Neural cell (in vitro differentiated cells): ENCODE measurements at regions not wholly inside any gene's neighbourhood (a gene's known extent, or its start where the extent isn't known, plus 50 kb on each side); places are given as distances from the start of the nearest gene placed in this dataset.
A peak's percentile ranks its signal among the peaks of the same experiment; 100 is the strongest.

Experiments used
- H2AFZ ChIP-seq: fragments of 200-600, 300-800 bp; sonication (generic), shearing (Covaris generic); 2 replicates; pipeline ENCODE4 v1.6.0; 2014; ENCODE audit warnings: low read depth, mild to moderate bottlenecking, antibody characterized with exemption, low read length, moderate library complexity
- H3F3A ChIP-seq: fragments of 200-600 bp; shearing (Covaris generic); 2 replicates; pipeline ENCODE4 v1.6.1; 2016; ENCODE audit warnings: mild to moderate bottlenecking, moderate library complexity, mixed read lengths, antibody characterized with exemption, low read length; ENCODE audit not compliant: insufficient read depth, poor library complexity, severe bottlenecking
- H3K27ac ChIP-seq: fragments of 200-600, 300-800 bp; sonication (generic), shearing (Covaris generic); 2 replicates; pipeline ENCODE4 v1.5.1; 2014; ENCODE audit warnings: mild to moderate bottlenecking, low read length, moderate library complexity
- H3K27me3 ChIP-seq: fragments of 300-800, 200-600 bp; sonication (generic), shearing (Covaris generic); 2 replicates; pipeline ENCODE4 v1.6.0; 2014; ENCODE audit warnings: mild to moderate bottlenecking, low read depth, low read length, moderate library complexity; ENCODE audit not compliant: insufficient read depth
- H3K36me3 ChIP-seq: fragments of 300-800, 200-600 bp; sonication (generic), shearing (Covaris generic); 2 replicates; pipeline ENCODE4 v1.5.1; 2014; ENCODE audit warnings: mild to moderate bottlenecking, antibody characterized with exemption, low read length, moderate library complexity; ENCODE audit not compliant: insufficient read depth
- H3K4me2 ChIP-seq: fragments of 300-800, 200-600 bp; sonication (generic), shearing (Covaris generic); 2 replicates; pipeline ENCODE4 v1.6.0; 2014; ENCODE audit warnings: mild to moderate bottlenecking, low read length
- H3K4me3 ChIP-seq: fragments of 300-800, 200-600 bp; sonication (generic), shearing (Covaris generic); 2 replicates; pipeline ENCODE4 v1.5.1; 2014; ENCODE audit warnings: mild to moderate bottlenecking, low read length, moderate library complexity
- H3K79me2 ChIP-seq: fragments of 200-600 bp; shearing (Covaris generic); replicated peaks from 2 replicates; pipeline ENCODE4 v1.6.0; 2014; ENCODE audit warnings: mild to moderate bottlenecking, low read length, moderate library complexity; ENCODE audit not compliant: insufficient read depth
- H3K9ac ChIP-seq: fragments of 300-800, 200-600 bp; sonication (generic), shearing (Covaris generic); 2 replicates; pipeline ENCODE4 v1.6.1; 2016; ENCODE audit warnings: mild to moderate bottlenecking, low read length, mixed read lengths
- H3K9me2 ChIP-seq: fragments of 200-600 bp; shearing (Covaris generic); 2 replicates; pipeline ENCODE4 v1.6.1; 2016; ENCODE audit warnings: mild to moderate bottlenecking, low read length, mixed read lengths; ENCODE audit not compliant: insufficient read depth
- H3K9me3 ChIP-seq: fragments of 200-600, 300-800 bp; sonication (generic), shearing (Covaris generic); 2 replicates; pipeline ENCODE4 v1.6.1; 2016; ENCODE audit warnings: mild to moderate bottlenecking, mixed run types, low read length, moderate library complexity, mixed read lengths
- H4K20me1 ChIP-seq: fragments of 200-600 bp; shearing (Covaris generic); 2 replicates; pipeline ENCODE4 v1.6.1; 2016; ENCODE audit warnings: mild to moderate bottlenecking, mixed run types; ENCODE audit not compliant: insufficient read depth
- CTCF ChIP-seq: fragments of 450-650 bp; IDR thresholded peaks from 2 replicates; pipeline ENCODE4 v1.5.1; 2014; ENCODE audit warnings: antibody characterized with exemption, mild to moderate bottlenecking, moderate library complexity; ENCODE audit not compliant: poor library complexity, severe bottlenecking
- EP300 ChIP-seq: fragments of 450-650 bp; conservative IDR thresholded peaks from 2 replicates; pipeline ENCODE4 v1.6.1; 2014; ENCODE audit warnings: antibody characterized with exemption, mild to moderate bottlenecking, moderate library complexity; ENCODE audit not compliant: poor library complexity, severe bottlenecking
- EZH2 ChIP-seq: fragments of 200-600, 300-800 bp; shearing (Covaris generic), sonication (generic); IDR thresholded peaks from 2 replicates; pipeline ENCODE4 v1.6.1; 2014; ENCODE audit warnings: antibody characterized with exemption, low read length, borderline replicate concordance, mild to moderate bottlenecking; ENCODE audit not compliant: insufficient read depth, poor library complexity, severe bottlenecking
- MXI1 ChIP-seq: fragments of 450-650 bp; conservative IDR thresholded peaks from 2 replicates; pipeline ENCODE4 v1.6.1; 2014; ENCODE audit warnings: antibody characterized with exemption, mild to moderate bottlenecking; ENCODE audit not compliant: poor library complexity, severe bottlenecking
- POLR2AphosphoS5 ChIP-seq: IDR thresholded peaks from 2 replicates; pipeline ENCODE4 v1.6.1; 2012
- RAD21 ChIP-seq: fragments of 450-650 bp; conservative IDR thresholded peaks from 2 replicates; pipeline ENCODE4 v1.6.1; 2014; ENCODE audit warnings: antibody characterized with exemption, mild to moderate bottlenecking, moderate library complexity
- REST ChIP-seq: IDR thresholded peaks from 2 replicates; pipeline ENCODE4 v1.6.1; 2012; ENCODE audit warnings: borderline replicate concordance
- SMC3 ChIP-seq: fragments of 450-650 bp; conservative IDR thresholded peaks from 2 replicates; pipeline ENCODE4 v1.6.1; 2014; ENCODE audit warnings: antibody characterized with exemption, mild to moderate bottlenecking, moderate library complexity; ENCODE audit not compliant: poor library complexity
- TAF1 ChIP-seq: IDR thresholded peaks from 2 replicates; pipeline ENCODE4 v1.6.1; 2012; ENCODE audit warnings: low read depth

GRCh38 chr2:194327196-194327888 lies 1329.7 kb upstream of the SLC39A10 start:
- H3K9me3 ChIP-seq = no peaks in the 10 kb centered on the region
- no peak overlapping the region for H3K9ac ChIP-seq
- no peaks in the 10 kb centered on the region for H3K27me3 ChIP-seq
- TF ChIP-seq RAD21 = no peak
- TF ChIP-seq TAF1 = no peak
- no peak for TF ChIP-seq EZH2
- no peak for TF ChIP-seq SMC3
- no peak for TF ChIP-seq CTCF
- no peak for TF ChIP-seq MXI1
- no peak for TF ChIP-seq POLR2AphosphoS5
- TF ChIP-seq EP300 = no peak
- no peak for TF ChIP-seq REST
- no peak overlapping the region for H3K4me3 ChIP-seq
- no peaks in the 10 kb centered on the region for H3K9me2 ChIP-seq
- H4K20me1 ChIP-seq = no peaks in the 10 kb centered on the region
- H3K79me2 ChIP-seq = no peaks in the 10 kb centered on the region
- no peak overlapping the region for H3K27ac ChIP-seq
- H3K36me3 ChIP-seq = no peaks in the 10 kb centered on the region
- H3K4me2 ChIP-seq = no peak overlapping the region
- no peak overlapping the region for H2AFZ ChIP-seq
- no peaks in the 10 kb centered on the region for H3F3A ChIP-seq

- Histone ChIP-seq H3K4me2 (no peak overlapping the region), H4K20me1 (no peaks in the 10 kb centered on the region), H3K9me3 (no peaks in the 10 kb centered on the region), H3F3A (no peaks in the 10 kb centered on the region), H3K27me3 (no peaks in the 10 kb centered on the region), H3K9me2 (no peaks in the 10 kb centered on the region), H2AFZ (no peak overlapping the region), H3K9ac (no peak overlapping the region), H3K79me2 (no peaks in the 10 kb centered on the region), H3K36me3 (no peaks in the 10 kb centered on the region), H3K27ac (no peak overlapping the region), H3K4me3 (no peak overlapping the region)
- peak; percentile 63 for TF ChIP-seq EP300
- TF ChIP-seq RAD21 = no peak
- TF ChIP-seq MXI1 = no peak
These were observed 1333.3 kb upstream of the SLC39A10 start for GRCh38 chr2:194323740-194324139.

GRCh38 chr2:194320520-194320919 lies 1336.5 kb upstream of the SLC39A10 start:
- no peaks in the 10 kb centered on the region for H4K20me1 ChIP-seq
- no peak overlapping the region for H2AFZ ChIP-seq
- TF ChIP-seq REST = no peak
- no peak for TF ChIP-seq TAF1
- no peak for TF ChIP-seq MXI1
- no peak for TF ChIP-seq EP300
- no peak for TF ChIP-seq SMC3
- TF ChIP-seq EZH2 = no peak
- no peak for TF ChIP-seq POLR2AphosphoS5
- TF ChIP-seq RAD21 = no peak
- TF ChIP-seq CTCF = no peak
- H3K9me3 ChIP-seq = no peaks in the 10 kb centered on the region
- H3K4me3 ChIP-seq = no peak overlapping the region
- no peak overlapping the region for H3K9ac ChIP-seq
- H3K36me3 ChIP-seq = no peaks in the 10 kb centered on the region
- H3K9me2 ChIP-seq = no peaks in the 10 kb centered on the region
- no peaks in the 10 kb centered on the region for H3K79me2 ChIP-seq
- H3K4me2 ChIP-seq = no peak overlapping the region
- H3K27me3 ChIP-seq = no peaks in the 10 kb centered on the region
- H3K27ac ChIP-seq = no peak overlapping the region
- no peaks in the 10 kb centered on the region for H3F3A ChIP-seq
